ENCODE measurements at regions not wholly inside any gene's neighbourhood (a gene's known extent, or its start where the extent isn't known, plus 50 kb on each side); places are given as distances from the start of the nearest gene placed in this dataset.

DNA sequence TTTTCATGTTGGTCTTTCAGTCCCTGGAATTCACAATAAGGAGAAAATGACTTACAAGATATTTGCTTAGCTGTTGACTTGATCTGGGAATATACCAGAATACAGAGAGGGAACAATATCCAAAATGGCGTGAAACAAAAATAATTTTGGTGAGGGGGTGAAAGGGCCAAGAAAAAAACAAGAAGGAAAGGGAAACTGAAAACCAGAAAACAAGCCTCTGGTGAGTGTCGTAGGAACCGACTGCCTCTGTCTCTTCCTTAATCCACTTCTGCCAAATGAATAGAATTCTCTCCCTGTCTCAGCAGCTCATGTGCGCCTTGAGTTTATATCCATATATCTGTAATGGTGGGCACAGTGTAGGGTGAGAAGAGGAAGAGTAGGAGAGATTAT is 367.6 kb downstream of the ETS1 start:
- DNase-seq (ENCODE audit: low read depth) = no peak

DNA sequence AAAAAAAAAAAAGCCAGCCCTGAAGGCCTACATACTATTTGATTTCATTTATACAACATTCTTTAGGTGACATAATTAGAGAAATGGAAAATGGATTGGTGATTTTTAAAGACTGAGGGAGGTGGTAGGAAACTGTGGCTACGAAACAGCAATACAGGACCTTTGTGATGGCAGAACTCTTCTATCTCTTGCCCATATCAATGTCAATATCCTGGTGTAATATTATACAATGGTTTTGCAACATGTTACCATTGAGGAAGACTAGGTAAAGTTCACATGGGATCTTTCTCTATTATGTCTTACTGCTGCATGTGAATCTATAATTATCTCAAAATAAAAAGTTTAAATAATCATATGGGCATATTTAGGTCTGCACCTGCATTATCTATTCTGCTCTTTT is 371.2 kb downstream of the ETS1 start:
- no peak for DNase-seq (ENCODE audit: low read depth)

DNA sequence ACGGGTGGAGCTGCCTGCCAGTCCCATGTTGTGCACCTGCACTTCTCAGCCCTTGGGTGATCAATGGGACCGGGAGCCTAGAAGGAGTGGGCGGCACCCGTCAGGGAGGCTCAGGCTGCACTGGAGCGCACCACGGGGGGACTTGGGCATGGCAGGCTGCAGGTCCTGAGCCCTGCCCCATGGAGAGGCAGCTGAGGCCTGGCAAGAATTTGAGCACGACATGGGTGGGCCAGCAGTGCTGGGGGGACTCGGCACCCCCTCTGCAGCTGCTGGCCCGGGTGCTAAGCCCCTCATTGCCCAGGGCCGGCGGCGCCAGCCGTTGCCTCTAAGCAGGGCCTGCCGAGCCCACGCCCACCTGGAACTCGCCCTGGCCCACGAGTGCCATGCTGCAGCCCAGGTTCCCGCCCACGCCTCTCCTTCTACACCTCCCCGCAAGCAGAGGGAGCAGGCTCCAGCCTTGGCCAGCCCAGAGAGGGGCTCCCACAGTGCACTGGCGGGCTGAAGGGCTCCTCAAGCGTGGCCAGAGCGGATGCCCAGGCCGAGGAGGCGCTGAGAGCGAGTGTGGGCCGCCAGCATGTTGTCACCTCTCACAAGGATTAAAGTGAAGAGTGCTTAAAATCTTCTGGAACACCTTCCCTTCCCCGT is 372.0 kb downstream of the ETS1 start:
- DNase-seq (ENCODE audit: low read depth) = no peak

DNA sequence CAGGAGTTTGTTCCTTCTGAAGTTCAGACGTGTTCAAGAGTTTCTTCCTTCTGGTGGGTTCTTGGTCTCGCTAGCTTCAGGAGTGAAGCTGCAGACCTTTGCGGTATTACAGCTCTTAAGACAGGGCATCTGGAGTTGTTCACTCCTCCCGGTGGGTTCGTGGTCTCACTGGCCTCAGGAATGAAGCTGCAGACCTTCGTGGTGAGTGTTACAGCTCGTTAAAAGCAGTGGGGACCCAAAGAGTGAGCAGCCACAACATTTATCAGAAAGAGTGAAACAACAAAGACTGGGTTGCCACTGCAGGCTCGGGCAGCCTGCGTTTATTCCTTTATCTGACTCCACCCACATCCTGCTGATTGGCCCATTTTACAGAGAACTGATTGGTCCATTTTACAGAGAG is 373.1 kb downstream of the ETS1 start:
- no peak for DNase-seq (ENCODE audit: low read depth)

DNA sequence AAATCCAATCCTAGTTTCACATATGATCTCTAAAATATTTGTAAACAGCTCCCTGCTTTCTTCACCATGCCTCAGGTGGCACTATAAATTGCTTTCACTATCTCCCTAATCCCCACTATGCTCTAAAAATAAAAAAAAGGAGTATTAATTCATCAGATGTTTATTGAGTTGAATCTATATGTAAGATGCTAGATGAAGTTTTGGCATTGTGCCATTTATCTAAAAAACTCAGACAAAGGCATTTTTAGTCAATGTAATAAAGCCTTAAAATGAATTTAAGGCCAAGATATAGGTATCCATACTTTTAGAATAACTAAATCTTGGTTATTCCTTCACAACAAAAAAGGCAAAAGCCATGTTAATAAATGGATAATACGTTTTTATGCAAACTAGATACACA is 373.9 kb downstream of the ETS1 start:
- DNase-seq (ENCODE audit: low read depth) = no peak

DNA sequence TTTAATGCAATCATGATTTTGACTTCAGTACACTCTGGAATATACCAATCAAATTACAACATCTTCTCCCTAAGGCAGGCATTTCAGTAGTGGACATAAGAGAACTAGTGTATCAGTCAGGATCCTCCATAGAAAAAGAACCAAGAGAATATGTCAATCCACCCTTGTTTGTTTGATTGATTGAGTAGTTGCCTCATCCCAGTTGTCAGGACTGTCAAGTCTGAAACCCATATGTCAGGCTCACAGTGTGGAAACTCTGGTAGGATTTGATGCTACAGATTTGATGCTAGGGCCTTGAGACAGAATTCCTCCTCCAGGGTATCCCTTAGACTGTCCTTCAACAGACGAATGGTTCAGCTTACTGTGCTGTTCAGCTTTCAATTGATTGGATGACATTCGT is 375.0 kb downstream of the ETS1 start:
- DNase-seq (ENCODE audit: low read depth) = no peak

DNA sequence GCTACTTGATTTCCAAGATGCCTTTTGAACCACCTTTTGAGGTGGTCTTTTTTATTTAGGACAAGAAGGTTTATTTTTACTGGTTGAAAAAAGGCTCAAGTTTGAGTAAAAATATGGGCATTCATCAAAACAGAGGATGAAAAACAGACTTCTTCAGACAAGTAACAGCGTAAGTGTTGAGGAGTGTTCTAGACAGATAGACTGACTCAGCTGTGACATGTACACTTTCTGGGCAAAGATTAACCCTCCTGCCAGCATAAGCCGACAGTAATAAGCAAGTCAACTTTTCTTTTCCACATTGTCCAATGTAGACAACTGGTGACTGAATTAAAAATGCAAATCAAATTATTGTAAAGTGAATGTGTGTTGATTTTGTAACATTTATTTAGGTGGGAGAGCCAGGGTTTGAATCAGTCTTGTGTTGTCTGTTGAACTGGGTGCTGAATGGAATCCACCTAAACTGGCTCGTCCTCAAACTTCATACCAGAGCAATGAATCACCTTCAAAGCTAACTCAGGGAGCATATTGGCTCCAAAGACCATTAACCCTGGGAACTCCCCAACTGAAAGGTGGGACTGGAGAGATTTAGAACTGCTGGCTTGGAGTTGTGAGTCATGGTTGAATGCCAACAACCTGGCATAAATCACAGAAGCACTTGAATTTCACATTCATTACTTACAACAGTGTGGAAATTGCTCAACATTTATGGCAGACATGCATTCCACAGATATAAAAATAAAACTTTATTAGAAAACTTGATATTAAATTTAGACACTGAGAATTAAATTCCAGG is 377.0 kb downstream of the ETS1 start:
- DNase-seq (ENCODE audit: low read depth) = no peak

DNA sequence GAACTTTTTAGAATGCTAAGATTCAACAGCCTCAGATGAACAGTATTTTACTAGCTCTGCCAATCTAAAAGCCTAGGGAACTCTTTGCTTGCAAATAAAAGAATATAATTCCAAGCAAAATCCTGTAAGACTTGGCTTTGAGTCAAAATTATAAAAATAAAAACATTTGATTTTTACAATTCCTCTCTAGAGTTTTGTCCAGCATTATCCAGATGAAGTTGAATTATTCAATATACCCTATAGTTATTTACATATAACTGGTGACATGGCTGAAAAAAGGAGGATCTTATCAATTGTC is 378.3 kb downstream of the ETS1 start:
- DNase-seq (ENCODE audit: low read depth) = no peak

DNA sequence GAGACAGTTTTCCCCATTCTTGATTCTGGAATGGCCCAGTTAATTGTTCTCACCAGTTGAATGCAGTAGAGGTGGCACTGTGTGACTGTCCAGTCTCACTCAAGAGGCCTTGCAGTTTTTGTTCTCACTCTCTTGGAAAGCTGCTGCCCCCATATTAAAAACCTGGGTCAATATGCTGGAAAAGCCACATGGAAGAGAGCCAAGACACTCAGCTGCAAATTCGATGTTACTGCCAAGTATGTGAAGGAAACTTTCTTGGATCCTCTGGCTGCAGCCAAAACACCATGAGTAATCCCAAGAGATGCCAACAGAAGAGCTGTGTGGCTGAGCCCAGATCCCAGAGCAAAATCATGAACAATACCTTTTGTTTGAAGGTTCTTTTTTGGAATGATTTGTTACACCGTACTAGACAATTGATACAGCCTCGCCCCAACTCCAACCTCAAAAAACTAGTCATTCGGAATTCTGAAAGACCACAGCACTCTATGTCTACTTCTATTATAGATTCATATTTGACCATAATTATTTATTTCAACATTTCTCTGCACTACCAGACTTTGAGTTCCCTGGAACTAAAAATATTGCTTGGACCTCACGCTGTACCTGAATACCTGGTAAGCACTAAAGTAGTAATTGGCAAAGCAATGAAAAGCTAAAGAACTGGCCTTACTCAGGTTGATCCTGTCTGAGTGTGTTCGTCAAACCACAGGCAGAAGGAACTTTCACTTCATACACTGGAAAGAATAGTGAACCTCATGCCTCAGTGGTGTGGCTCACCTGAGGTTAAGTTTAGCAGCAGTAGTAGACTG is 378.8 kb downstream of the ETS1 start:
- no peak for DNase-seq (ENCODE audit: low read depth)

DNA sequence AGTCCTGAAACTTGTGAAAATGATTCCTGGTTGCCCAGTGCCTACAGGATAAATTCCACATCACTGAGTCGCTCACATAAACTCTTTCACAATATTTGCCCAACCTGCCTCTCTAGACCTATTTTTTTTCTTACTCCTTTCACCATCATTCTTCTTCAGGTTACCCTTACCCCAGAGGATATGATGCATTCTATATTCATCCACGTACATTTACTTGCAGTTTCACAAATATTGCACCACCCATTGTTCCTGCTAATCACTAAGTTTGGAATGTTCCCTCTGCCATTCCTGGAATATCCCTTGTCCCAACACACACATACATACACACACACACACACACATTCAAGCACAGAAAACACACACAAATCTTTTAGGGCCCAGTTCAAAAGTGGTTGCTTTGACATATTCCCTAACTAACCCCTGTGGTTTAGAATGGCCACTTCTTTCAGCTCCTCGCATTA is 379.5 kb downstream of the ETS1 start:
- no peak for DNase-seq (ENCODE audit: low read depth)

DNA sequence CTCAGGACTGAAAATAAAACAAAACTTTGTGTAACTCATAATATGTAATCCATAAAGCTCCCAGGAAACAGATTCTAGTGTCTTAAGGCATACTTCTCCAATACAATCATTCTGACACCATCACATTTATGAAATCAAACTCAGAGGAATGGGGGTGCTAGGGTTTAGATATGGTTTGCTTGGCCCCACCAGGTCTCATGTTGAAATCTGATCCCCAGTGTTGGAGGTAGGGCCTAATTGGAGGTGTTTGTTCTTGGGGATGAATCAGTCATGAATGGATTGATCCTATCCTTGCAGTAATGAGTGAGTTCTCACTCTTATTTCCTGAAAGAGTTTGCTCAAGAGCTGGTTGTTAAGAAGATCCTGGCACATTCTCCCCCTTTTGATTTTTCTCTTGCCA is 380.9 kb downstream of the ETS1 start:
- DNase-seq (ENCODE audit: low read depth) = no peak

DNA sequence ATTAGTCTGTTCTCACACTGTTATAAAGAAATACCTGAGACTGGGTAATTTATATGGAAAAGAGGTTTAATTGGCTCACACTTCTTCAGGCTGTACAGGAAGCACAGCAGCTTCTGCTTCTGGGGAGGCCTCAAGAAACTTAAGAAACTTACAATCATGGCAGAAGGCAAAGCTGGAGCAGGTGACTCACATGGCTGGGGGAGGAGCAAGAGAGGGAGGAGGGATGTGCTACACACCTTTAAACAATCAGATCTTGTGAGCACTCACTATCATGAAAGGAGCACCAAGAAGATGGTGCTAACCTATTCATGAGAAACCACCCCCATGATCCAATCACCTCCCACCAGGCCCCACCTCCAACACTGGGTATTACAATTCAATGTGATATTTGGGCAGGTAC is 381.6 kb downstream of the ETS1 start:
- no peak for DNase-seq (ENCODE audit: low read depth)

DNA sequence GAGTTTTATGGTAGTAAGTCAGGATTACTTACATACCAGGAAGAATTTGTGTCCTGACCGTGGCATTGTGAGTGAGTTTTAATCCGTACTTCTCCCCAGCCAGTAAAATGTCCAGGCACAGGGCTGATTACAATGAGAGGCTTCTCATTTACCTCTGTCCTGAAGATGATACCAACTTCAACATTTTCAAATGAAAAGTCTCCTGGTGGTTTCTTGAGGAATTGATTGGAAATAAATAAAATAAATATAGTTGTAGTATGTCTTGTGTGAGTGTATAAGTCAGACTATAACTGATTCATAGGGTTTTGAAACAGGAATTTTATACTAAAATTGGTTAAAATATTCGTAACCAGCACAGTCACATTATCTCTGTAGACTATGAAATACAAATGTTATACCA is 382.5 kb downstream of the ETS1 start:
- no peak for DNase-seq (ENCODE audit: low read depth)

DNA sequence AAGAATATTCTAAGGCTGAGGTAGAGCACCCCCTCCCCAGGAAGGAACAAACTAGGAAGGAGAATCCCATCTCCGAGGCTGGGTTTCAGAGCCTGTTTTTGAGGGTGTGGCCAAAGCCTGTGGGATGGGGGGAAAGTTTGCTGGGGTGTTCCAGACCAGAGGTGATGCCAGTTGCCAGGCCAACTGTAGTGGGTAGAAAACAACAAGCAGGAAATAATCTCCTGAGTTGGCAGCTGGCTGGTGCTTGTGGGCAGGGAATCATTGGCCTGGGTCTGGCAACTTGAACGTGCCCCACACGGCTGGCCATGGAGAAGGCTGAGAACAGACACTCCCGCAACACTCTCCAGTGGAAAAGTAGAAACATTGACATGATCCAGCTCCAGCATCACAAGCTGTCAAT is 385.6 kb downstream of the ETS1 start:
- no peak for DNase-seq (ENCODE audit: low read depth)

DNA sequence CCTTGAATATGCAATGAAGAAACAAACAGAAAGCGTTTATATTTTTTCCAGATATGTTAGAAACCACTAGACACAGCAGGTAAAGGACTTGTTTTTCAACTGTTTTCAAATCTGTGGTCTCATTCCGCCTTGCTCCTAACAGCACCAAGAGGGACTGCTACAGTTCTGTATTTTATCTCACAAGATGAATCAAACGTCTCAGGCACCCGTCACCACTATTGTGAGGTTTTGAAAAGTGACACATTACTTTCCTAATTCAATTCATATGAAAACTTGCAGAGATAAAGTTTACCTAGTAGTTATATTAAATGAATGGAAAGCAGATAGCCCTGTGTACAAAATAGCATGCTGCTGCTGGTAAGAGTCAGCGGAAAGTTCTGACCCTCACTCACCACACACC is 386.3 kb downstream of the ETS1 start:
- DNase-seq (ENCODE audit: low read depth) = no peak

DNA sequence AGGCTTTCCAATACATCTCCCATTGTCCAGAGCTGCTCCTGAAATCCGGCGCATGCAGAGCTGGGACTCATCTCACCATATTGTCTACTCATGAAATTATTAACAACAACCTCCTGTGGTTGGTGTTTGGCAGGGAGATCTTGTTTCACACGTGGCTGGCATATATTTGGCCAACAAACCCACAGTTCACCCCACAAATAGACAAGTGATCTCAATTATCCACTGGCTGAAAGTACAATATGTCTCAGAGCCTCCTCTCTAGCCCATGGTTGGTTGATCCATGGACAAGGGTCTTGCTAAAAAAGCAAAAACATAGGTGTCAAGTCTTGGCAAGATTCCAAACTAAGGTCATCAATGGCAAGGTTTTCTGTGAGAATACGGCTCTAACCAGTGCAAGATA is 386.9 kb downstream of the ETS1 start:
- DNase-seq (ENCODE audit: low read depth) = no peak

DNA sequence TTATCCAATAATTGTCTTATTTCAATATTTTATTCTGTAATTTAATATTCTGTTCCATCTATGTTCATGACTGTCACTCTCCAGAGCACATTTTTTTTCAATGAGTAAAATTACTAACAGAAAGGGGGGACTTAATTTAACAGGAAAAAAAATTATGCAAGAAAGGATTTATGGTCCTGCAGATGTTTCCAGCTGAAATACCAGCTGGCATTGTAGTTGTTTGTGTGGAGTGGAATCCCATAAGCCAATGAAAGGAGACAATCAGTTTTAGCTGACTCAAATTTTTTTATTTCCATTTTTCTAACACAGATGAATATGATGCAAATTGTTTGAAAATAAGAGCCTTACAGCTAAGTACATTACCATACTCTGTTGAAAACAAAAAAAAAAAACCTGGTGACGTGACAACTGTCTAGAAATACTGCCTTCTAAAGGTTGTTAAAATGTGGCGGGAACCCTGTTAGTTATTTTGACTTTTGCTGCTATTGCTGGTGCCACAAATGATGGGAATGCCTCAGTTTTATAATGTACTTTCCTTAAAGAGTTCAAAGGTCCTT is 389.1 kb downstream of the ETS1 start:
- no peak for DNase-seq (ENCODE audit: low read depth)

DNA sequence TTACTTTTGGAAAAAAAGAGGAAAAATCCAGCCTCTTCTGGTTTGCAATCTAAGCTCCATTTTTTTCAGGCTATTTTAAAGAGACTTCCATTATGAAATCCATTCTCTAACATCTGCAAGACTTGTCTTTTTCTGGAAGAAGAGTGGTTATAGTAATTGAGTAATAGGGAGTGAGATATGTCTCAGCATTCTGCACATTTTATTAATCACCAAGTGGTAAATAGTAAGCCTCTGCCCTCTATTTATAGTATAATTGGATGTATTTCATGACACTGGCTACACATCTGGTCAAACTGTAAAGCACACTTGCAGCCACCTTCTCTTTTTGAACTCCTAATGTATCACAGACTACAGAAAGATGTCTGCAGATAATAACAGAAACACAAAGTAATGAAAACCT is 391.1 kb downstream of the ETS1 start:
- no peak for DNase-seq (ENCODE audit: low read depth)

DNA sequence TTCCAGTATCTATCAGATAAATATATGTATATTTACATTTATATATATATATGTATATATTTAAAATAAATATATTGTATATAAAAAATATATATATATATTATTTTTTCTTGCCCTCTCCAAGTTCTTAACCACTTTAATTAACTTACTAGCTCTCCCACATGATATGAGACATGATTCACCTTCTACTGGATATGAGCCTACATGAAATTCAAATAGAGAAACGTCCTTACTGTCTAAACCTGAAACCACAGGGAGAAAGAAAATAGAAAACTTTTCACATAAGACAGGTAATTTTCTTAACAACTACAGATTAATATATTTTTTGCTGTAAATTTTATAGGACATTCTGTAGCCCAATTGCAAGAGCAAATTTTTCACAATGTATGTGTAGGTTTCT is 391.6 kb downstream of the ETS1 start:
- no peak for DNase-seq (ENCODE audit: low read depth)

DNA sequence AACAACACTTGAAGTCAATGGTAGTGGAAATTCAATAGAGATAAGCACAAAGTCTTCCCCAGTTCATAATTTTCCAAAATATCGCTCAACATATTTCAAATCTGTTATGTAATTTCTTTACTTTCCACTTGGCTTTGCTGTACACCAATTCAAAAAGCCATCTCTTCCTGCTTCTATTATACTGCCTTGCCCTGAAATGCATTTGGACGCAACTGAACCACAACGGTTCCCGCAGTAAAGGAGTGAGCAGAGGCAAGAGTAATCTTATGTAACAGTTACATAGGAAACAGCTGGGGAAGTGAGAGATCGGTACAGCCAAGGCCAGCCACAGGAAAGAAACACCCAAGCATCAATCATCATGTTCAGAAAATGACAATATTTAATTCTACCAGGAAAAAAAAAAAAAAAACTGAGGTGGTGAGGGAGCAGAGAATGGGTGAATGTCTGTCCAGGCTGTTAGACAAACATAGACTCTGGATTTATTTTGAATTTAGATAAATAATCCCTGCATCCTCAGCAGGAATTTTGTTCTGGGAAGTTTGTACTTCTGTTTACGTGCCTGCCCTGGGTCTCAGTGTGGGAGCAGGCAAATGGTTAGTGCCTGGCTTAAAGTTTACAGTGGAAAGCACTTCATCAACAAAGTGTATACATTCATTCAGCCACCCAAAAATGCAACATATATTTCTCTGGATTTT is 392.2 kb downstream of the ETS1 start:
- no peak for DNase-seq (ENCODE audit: low read depth)

DNA sequence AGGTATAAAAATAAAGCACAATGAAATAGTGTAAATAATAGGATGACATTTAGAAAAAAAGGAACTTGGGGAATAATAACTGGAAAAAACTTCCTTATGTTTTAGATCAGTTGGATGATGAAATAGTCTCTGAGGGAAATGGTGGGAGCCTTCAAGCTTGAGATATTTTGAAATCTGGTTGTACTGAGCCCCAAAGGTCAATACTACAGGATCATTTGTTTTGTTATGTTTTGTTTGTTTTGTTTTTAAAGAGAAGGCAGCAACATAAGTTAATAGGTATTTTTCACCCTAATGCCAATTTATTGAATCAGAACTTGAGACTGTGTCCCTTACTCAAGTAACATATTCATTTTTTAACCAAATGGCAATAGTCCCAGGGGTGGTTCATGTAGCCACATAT is 393.1 kb downstream of the ETS1 start:
- DNase-seq (ENCODE audit: low read depth) = no peak

DNA sequence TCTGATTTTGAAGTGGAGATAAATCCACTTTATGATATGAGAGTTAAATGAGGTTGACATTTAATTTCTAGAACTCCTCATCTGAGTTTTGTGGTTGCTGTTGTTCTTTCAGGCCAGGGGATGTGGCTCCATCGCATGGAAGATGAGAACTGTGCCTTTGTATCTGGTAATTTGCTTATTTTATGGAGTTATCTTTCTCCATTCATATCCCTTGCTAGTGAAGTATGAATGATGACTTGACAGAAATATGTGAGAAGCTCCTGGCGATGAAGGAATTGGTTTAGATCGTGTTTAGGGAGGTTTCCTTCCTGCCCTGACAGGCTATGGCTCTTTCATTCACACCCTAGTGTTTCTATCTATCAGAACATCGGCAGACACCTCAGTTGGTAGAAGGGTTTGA is 393.7 kb downstream of the ETS1 start:
- DNase-seq (ENCODE audit: low read depth) = no peak

Measured in activated T-cell treated with anti-CD3 and anti-CD28 coated beads for 24 hours (primary cell).